SK-N-MC (cell line): ENCODE measurements at regions not wholly inside any gene's neighbourhood (a gene's known extent, or its start where the extent isn't known, plus 50 kb on each side); places are given as distances from the start of the nearest gene placed in this dataset.

Experiments used
- EZH2 ChIP-seq: fragments of 200-600 bp; sonication (generic); IDR thresholded peaks from one replicate; pipeline ENCODE4 v1.6.1; 2017; ENCODE audit warnings: antibody characterized with exemption
- FOXP2 ChIP-seq: optimal IDR thresholded peaks from 2 replicates; pipeline ENCODE3; 2011; ENCODE audit warnings: mild to moderate bottlenecking, moderate library complexity; ENCODE audit not compliant: insufficient read depth; ENCODE audit errors: extremely low read length, control extremely low read depth
- POLR2AphosphoS5 ChIP-seq: IDR thresholded peaks from 2 replicates; pipeline ENCODE4 v1.6.1; 2012; ENCODE audit warnings: mild to moderate bottlenecking, low read depth, low read length, borderline replicate concordance

GRCh38 chr2:207465894-207466293 lies 63.9 kb upstream of the CREB1 start:
- TF ChIP-seq EZH2 (no peak), POLR2AphosphoS5 (no peak), FOXP2 (no peak)
